ENCODE measurements at regions not wholly inside any gene's neighbourhood (a gene's known extent, or its start where the extent isn't known, plus 50 kb on each side); places are given as distances from the start of the nearest gene placed in this dataset.

DNA sequence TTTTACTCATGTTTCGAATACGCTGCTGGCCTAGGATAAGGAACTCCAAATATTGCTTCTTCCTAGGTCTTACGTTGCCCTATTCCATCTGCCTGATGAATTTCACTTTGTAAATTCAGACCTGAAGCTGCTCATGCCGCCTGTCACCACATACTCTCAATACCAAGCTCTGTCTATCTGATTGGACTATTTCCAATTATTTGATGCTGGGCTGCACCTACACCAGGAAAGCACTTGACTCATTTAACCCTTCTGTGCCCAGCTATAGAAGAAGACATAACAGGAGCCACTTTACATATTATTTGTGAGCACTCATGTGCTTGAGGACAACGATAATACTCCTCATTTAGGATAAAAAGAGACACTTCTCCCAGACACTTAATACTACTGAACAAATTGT is 1293.9 kb upstream of the LRRTM1 start:
- no peaks in the 10 kb centered on the region for H3K4me1 ChIP-seq (ENCODE audit: insufficient read depth, low read length, poor library complexity, severe bottlenecking)
- H3K36me3 ChIP-seq (ENCODE audit: insufficient read depth, low read length, poor library complexity, severe bottlenecking), result no peaks in the 10 kb centered on the region
- DNase-seq (ENCODE audit: low spot score), result no peak
- no peaks in the 10 kb centered on the region for H3K27me3 ChIP-seq (replicated peaks; ENCODE audit: insufficient read depth, low read depth, low read length, poor library complexity)
- ChIA-PET POLR2A (ENCODE audit: low non-redundant PET) (no interaction called here), CTCF (no interaction called here)
- peaks cover 21% of the 10 kb centered on the region for H3K9me3 ChIP-seq (ENCODE audit: low read depth, low read length, poor library complexity, severe bottlenecking)
- no peak overlapping the region for H3K4me3 ChIP-seq (ENCODE audit: low read depth, low read length, poor library complexity, severe bottlenecking)
- no peak overlapping the region for H3K27ac ChIP-seq (ENCODE audit: low read depth, low read length, poor library complexity, severe bottlenecking)
- TF ChIP-seq EZH2 (IDR thresholded peaks at IDR 0.05; ENCODE audit: borderline replicate concordance, low read depth, low read length, poor library complexity, severe bottlenecking) (no peak), CTCF (conservative IDR thresholded peaks at IDR 0.05; ENCODE audit: low read depth, low read length) (no peak)
- intact Hi-C loops (cut with micrococcal nuclease; ENCODE audit: unreplicated experiment), result no loop called here
- BruUV-seq (replicated peaks), result no TSS peak

GRCh38 chr2:81589406-81589805 is 1284.9 kb upstream of the LRRTM1 start:
- Histone ChIP-seq H3K9me3 (ENCODE audit: low read depth, low read length, poor library complexity, severe bottlenecking) (peaks cover 42% of the 10 kb centered on the region), H3K27ac (ENCODE audit: low read depth, low read length, poor library complexity, severe bottlenecking) (no peak overlapping the region), H3K4me1 (ENCODE audit: insufficient read depth, low read length, poor library complexity, severe bottlenecking) (no peaks in the 10 kb centered on the region), H3K27me3 (replicated peaks; ENCODE audit: insufficient read depth, low read depth, low read length, poor library complexity) (no peaks in the 10 kb centered on the region), H3K36me3 (ENCODE audit: insufficient read depth, low read length, poor library complexity, severe bottlenecking) (no peaks in the 10 kb centered on the region), H3K4me3 (ENCODE audit: low read depth, low read length, poor library complexity, severe bottlenecking) (no peak overlapping the region)
- TF ChIP-seq EZH2 (IDR thresholded peaks at IDR 0.05; ENCODE audit: borderline replicate concordance, low read depth, low read length, poor library complexity, severe bottlenecking), result no peak
- no peak for TF ChIP-seq CTCF (conservative IDR thresholded peaks at IDR 0.05; ENCODE audit: low read depth, low read length)
- POLR2A ChIA-PET (ENCODE audit: low non-redundant PET), result no interaction called here
- DNase-seq (ENCODE audit: low spot score), result no peak
- CTCF ChIA-PET, result no interaction called here
- intact Hi-C loops (cut with micrococcal nuclease; ENCODE audit: unreplicated experiment), result no loop called here
- BruUV-seq (replicated peaks), result no TSS peak

DNA sequence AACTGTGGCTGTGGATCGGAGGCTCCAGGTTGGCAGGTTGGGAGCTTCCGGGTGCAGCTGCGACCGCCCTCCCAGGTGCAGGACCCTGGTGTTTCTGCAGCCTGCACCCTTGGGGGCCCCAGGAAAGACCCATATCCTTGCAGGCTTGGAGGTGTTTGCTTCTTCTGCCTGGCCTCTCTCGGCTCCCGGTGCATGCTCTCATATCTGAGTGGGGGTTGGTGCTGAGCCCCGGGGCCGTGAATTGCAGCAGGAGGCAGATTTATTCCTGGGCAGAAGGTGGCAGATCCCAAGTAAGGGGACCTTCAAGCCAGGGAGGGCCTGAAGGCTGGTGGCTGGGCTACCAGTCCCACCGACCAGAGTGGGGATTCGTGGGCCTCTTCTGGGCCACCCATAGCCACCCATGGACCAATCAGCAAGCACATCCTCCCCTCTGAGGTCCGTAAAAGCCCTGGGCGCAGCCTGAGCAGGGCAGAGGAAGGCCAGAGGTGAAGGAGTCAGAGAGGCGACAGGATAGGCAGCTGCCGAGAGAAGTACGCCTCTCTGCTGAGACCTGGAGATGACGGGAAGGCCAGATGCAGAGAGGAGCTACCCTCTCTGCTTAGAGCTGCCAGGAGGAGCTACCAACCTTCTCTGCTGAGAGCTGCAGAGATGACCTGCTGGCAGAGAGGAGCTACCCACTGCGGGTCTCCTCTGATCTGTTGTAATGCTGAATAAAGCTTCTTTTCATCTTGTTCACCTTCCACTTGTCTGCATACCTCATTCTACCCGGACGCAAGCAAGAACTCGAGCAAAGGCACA is 1279.0 kb upstream of the LRRTM1 start:
- Histone ChIP-seq H3K9me3 (ENCODE audit: low read depth, low read length, poor library complexity, severe bottlenecking) (peaks cover 32% of the 10 kb centered on the region), H3K4me3 (ENCODE audit: low read depth, low read length, poor library complexity, severe bottlenecking) (no peak overlapping the region), H3K27ac (ENCODE audit: low read depth, low read length, poor library complexity, severe bottlenecking) (no peak overlapping the region), H3K27me3 (replicated peaks; ENCODE audit: insufficient read depth, low read depth, low read length, poor library complexity) (no peaks in the 10 kb centered on the region), H3K36me3 (ENCODE audit: insufficient read depth, low read length, poor library complexity, severe bottlenecking) (no peaks in the 10 kb centered on the region), H3K4me1 (ENCODE audit: insufficient read depth, low read length, poor library complexity, severe bottlenecking) (no peaks in the 10 kb centered on the region)
- BruUV-seq (replicated peaks), result no TSS peak
- intact Hi-C loops (cut with micrococcal nuclease; ENCODE audit: unreplicated experiment), result no loop called here
- POLR2A ChIA-PET (ENCODE audit: low non-redundant PET), result no interaction called here
- CTCF ChIA-PET, result no interaction called here
- no peak for TF ChIP-seq CTCF (conservative IDR thresholded peaks at IDR 0.05; ENCODE audit: low read depth, low read length)
- TF ChIP-seq EZH2 (IDR thresholded peaks at IDR 0.05; ENCODE audit: borderline replicate concordance, low read depth, low read length, poor library complexity, severe bottlenecking), result no peak
- DNase-seq (ENCODE audit: low spot score), result no peak

Measured in A673 (cell line).